Astrocyte (in vitro differentiated cells and primary cell): ENCODE measurements at regions not wholly inside any gene's neighbourhood (a gene's known extent, or its start where the extent isn't known, plus 50 kb on each side); places are given as distances from the start of the nearest gene placed in this dataset.

Source experiments
- DNase-seq: peaks from one replicate; pipeline ENCODE4 v3.0.0-alpha.2; 2010; ENCODE audit warnings: low read depth
- FAIRE-seq: peaks from 2 replicates; lab custom pipeline; 2011; peaks lifted over from hg19 to GRCh38; lab: Jason Lieb, UNC
- H2AFZ ChIP-seq: 2 replicates; pipeline ENCODE4 v1.6.0; 2012; ENCODE audit warnings: low read depth, low read length, inconsistent platforms
- H3K27ac ChIP-seq: 2 replicates; pipeline ENCODE4 v1.5.1; 2011; ENCODE audit warnings: low read depth, low read length, inconsistent platforms
- H3K27me3 ChIP-seq: 2 replicates; pipeline ENCODE4 v1.6.0; 2011; ENCODE audit warnings: low read length, inconsistent platforms; ENCODE audit not compliant: insufficient read depth
- H3K36me3 ChIP-seq: 2 replicates; pipeline ENCODE4 v1.5.1; 2011; ENCODE audit warnings: low read length, inconsistent platforms; ENCODE audit not compliant: insufficient read depth
- H3K4me1 ChIP-seq: 2 replicates; pipeline ENCODE4 v1.5.1; 2011; ENCODE audit warnings: low read length, inconsistent platforms; ENCODE audit not compliant: insufficient read depth
- H3K4me2 ChIP-seq: 2 replicates; pipeline ENCODE4 v1.6.0; 2012; ENCODE audit warnings: low read length, inconsistent platforms
- H3K4me3 ChIP-seq: 2 replicates; pipeline ENCODE4 v1.5.1; 2011; ENCODE audit warnings: low read depth, mild to moderate bottlenecking, low read length, inconsistent platforms; ENCODE audit not compliant: insufficient read depth
- H3K79me2 ChIP-seq: 2 replicates; pipeline ENCODE4 v1.6.0; 2012; ENCODE audit warnings: mild to moderate bottlenecking, low read length, inconsistent platforms; ENCODE audit not compliant: insufficient read depth
- H3K9ac ChIP-seq: 2 replicates; pipeline ENCODE4 v1.6.0; 2012; ENCODE audit warnings: mild to moderate bottlenecking, low read length, inconsistent platforms
- H3K9me3 ChIP-seq: 2 replicates; pipeline ENCODE4 v1.5.1; 2012; ENCODE audit warnings: low read depth, mild to moderate bottlenecking, low read length, inconsistent platforms; ENCODE audit not compliant: insufficient read depth
- H4K20me1 ChIP-seq: 2 replicates; pipeline ENCODE4 v1.6.0; 2012; ENCODE audit warnings: low read length, inconsistent platforms; ENCODE audit not compliant: insufficient read depth
- H3K27ac Mint-ChIP-seq: one replicate; pipeline ENCODE4 v1.8.0; 2021; ENCODE audit warnings: mild to moderate bottlenecking, mixed read lengths; ENCODE audit not compliant: unreplicated experiment
- H3K27me3 Mint-ChIP-seq: one replicate; pipeline ENCODE4 v1.8.0; 2021; ENCODE audit warnings: low read depth, mixed read lengths; ENCODE audit not compliant: unreplicated experiment
- H3K36me3 Mint-ChIP-seq: one replicate; pipeline ENCODE4 v1.8.0; 2021; ENCODE audit warnings: low read depth, mixed read lengths; ENCODE audit not compliant: unreplicated experiment
- H3K4me1 Mint-ChIP-seq: one replicate; pipeline ENCODE4 v1.8.0; 2021; ENCODE audit warnings: low read depth, mixed read lengths; ENCODE audit not compliant: unreplicated experiment
- H3K4me3 Mint-ChIP-seq: one replicate; pipeline ENCODE4 v1.8.0; 2021; ENCODE audit warnings: mild to moderate bottlenecking, moderate library complexity, mixed read lengths; ENCODE audit not compliant: unreplicated experiment
- H3K9me3 Mint-ChIP-seq: one replicate; pipeline ENCODE4 v1.8.0; 2021; ENCODE audit warnings: mild to moderate bottlenecking, mixed read lengths; ENCODE audit not compliant: unreplicated experiment
- CTCF ChIP-seq: IDR thresholded peaks from 2 replicates; pipeline ENCODE4 v1.5.1; 2011; ENCODE audit warnings: low read depth, mild to moderate bottlenecking, inconsistent platforms, low read length, moderate library complexity; ENCODE audit not compliant: insufficient read depth
- EZH2 ChIP-seq: IDR thresholded peaks from 2 replicates; pipeline ENCODE4 v1.6.1; 2012; ENCODE audit warnings: mild to moderate bottlenecking, low read length, inconsistent platforms; ENCODE audit not compliant: insufficient read depth

- H3K4me3 ChIP-seq: no peak overlapping the region
- no peak overlapping the region for H3K9ac ChIP-seq
- H3K27ac Mint-ChIP-seq: no peak overlapping the region
- H4K20me1 ChIP-seq: no peaks in the 10 kb centered on the region
- no peaks in the 10 kb centered on the region for H3K9me3 Mint-ChIP-seq
- no peak for FAIRE-seq
- H3K4me3 Mint-ChIP-seq: no peak overlapping the region
- H3K79me2 ChIP-seq: no peaks in the 10 kb centered on the region
- H3K4me1 Mint-ChIP-seq: no peaks in the 10 kb centered on the region
- no peaks in the 10 kb centered on the region for H3K4me1 ChIP-seq
- no peaks in the 10 kb centered on the region for H3K36me3 Mint-ChIP-seq
- H3K27me3 Mint-ChIP-seq: peaks cover 12% of the 10 kb centered on the region
- no peak for DNase-seq
- no peak for TF ChIP-seq EZH2
- TF ChIP-seq CTCF: no peak
- H3K36me3 ChIP-seq: no peaks in the 10 kb centered on the region
- H3K4me2 ChIP-seq: no peak overlapping the region
- H2AFZ ChIP-seq: no peak overlapping the region
- no peak overlapping the region for H3K27ac ChIP-seq
- no peaks in the 10 kb centered on the region for H3K27me3 ChIP-seq
- no peaks in the 10 kb centered on the region for H3K9me3 ChIP-seq
Measured at GRCh38 chr16:6034511-6034910, 936.9 kb upstream of the EEF2KMT start.

GRCh38 chr16:6032438-6032837 lies 934.8 kb upstream of the EEF2KMT start:
- no peak overlapping the region for H3K27ac Mint-ChIP-seq
- Histone ChIP-seq H3K4me1 (no peaks in the 10 kb centered on the region), H3K4me2 (no peak overlapping the region), H3K27me3 (no peaks in the 10 kb centered on the region), H3K4me3 (no peak overlapping the region), H3K36me3 (no peaks in the 10 kb centered on the region), H3K79me2 (no peaks in the 10 kb centered on the region), H2AFZ (no peak overlapping the region), H3K9ac (no peak overlapping the region), H4K20me1 (no peaks in the 10 kb centered on the region), H3K9me3 (no peaks in the 10 kb centered on the region), H3K27ac (no peak overlapping the region)
- H3K4me1 Mint-ChIP-seq: no peaks in the 10 kb centered on the region
- no peaks in the 10 kb centered on the region for H3K9me3 Mint-ChIP-seq
- no peak overlapping the region for H3K4me3 Mint-ChIP-seq
- FAIRE-seq: no peak
- peaks cover 18% of the 10 kb centered on the region for H3K27me3 Mint-ChIP-seq
- H3K36me3 Mint-ChIP-seq: no peaks in the 10 kb centered on the region
- no peak for TF ChIP-seq EZH2
- TF ChIP-seq CTCF: no peak
- no peak for DNase-seq

GRCh38 chr16:6031567-6031966 lies 934.0 kb upstream of the EEF2KMT start:
- H3K4me1 Mint-ChIP-seq: no peaks in the 10 kb centered on the region
- H3K4me3 Mint-ChIP-seq: no peak overlapping the region

More at GRCh38 chr16:6031567-6031966, 934.0 kb upstream of the EEF2KMT start:
- Mint-ChIP-seq H3K9me3 (no peaks in the 10 kb centered on the region), H3K27ac (no peak overlapping the region), H3K27me3 (peaks cover 25% of the 10 kb centered on the region), H3K36me3 (no peaks in the 10 kb centered on the region)
- no peak for DNase-seq
- no peak for TF ChIP-seq EZH2
- TF ChIP-seq CTCF: no peak
- no peak overlapping the region for H3K9ac ChIP-seq
- no peaks in the 10 kb centered on the region for H3K36me3 ChIP-seq
- no peaks in the 10 kb centered on the region for H3K79me2 ChIP-seq
- H3K4me1 ChIP-seq: no peaks in the 10 kb centered on the region
- H2AFZ ChIP-seq: no peak overlapping the region
- FAIRE-seq: no peak
- H3K4me3 ChIP-seq: no peak overlapping the region
- H4K20me1 ChIP-seq: no peaks in the 10 kb centered on the region
- no peak overlapping the region for H3K4me2 ChIP-seq
- H3K27me3 ChIP-seq: no peaks in the 10 kb centered on the region
- no peak overlapping the region for H3K27ac ChIP-seq
- no peaks in the 10 kb centered on the region for H3K9me3 ChIP-seq
